ENCODE measurements at regions not wholly inside any gene's neighbourhood (a gene's known extent, or its start where the extent isn't known, plus 50 kb on each side); places are given as distances from the start of the nearest gene placed in this dataset.

DNA sequence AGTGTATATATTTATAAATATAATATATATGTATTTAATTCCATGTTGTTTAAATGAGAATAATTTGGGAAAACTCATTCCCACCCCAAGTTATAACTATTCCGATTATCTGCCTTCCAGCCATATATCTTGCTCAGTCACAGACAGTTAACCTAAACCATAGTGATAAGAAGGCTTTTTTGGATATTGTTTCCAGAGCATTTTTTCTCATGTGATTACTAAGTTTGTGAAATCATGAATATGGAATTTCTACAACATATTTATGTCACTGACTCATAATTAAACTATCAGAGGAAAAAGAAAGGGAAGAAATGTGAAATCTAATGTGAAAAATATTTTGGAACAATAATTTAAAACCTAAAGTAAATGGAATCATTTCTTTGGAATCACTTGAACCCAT is 1163.5 kb upstream of the PABPC4L start:
- ChIA-PET CTCF (no interaction called here), POLR2A (no interaction called here)
- Mint-ChIP-seq H3K4me1 (no peaks in the 10 kb centered on the region), H3K9me3 (ENCODE audit: low read depth) (no peaks in the 10 kb centered on the region), H3K36me3 (ENCODE audit: low read depth) (no peaks in the 10 kb centered on the region), H3K4me3 (no peak overlapping the region), H3K27me3 (no peaks in the 10 kb centered on the region), H3K27ac (no peak overlapping the region)
- intact Hi-C loops (cut with DNase I, micrococcal nuclease): no loop called here
- DNase-seq: no peak
- ATAC-seq: no peak

DNA sequence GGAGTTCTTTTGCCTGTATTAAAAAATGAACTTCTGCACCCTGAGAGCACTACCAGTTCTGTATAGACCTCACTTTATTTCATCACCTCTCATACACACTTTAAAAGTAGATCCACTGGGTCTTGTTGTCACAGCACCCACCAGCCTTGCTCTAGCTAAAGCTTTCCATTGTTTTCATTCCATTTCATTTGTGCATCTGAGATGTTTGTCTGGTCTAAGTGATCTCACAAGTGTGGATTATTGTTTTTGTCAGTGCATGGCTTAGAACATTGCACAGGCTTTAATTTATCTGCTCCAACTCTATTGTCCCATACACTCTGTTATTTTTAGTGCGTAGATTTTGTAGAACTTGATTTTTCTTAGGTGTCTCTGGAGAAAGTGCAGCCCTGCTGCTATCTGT is 1157.5 kb upstream of the PABPC4L start:
- no peaks in the 10 kb centered on the region for H3K27me3 Mint-ChIP-seq
- DNase-seq (no peak), ATAC-seq (no peak)
- no peak overlapping the region for H3K27ac Mint-ChIP-seq
- H3K4me1 Mint-ChIP-seq: no peaks in the 10 kb centered on the region
- H3K36me3 Mint-ChIP-seq (ENCODE audit: low read depth): no peaks in the 10 kb centered on the region
- intact Hi-C loops (cut with DNase I, micrococcal nuclease): no loop called here
- ChIA-PET POLR2A (no interaction called here), CTCF (no interaction called here)
- peaks cover 5% of the 10 kb centered on the region for H3K9me3 Mint-ChIP-seq (ENCODE audit: low read depth)
- H3K4me3 Mint-ChIP-seq: no peak overlapping the region

DNA sequence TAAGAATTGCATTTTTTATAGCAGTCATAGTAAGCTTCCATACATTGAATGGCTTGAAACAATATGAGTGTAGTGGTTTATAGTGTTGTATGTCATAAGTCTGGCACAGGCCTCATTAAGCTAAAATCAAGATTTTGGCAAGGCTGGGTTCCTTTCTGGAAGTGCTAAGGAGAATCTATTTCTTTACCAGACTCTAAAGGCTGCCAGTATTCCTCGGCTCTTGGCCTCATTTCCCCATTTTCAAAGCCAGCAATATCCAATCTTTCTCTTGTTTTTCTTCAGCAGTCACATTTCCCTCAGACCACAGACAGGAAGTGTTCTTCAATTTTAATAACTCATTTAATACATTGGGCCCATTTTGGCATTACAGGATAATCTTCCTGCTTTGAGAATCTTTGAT is 1155.5 kb upstream of the PABPC4L start:
- Mint-ChIP-seq H3K27me3 (no peaks in the 10 kb centered on the region), H3K27ac (no peak overlapping the region), H3K4me3 (no peak overlapping the region), H3K9me3 (ENCODE audit: low read depth) (peaks cover 5% of the 10 kb centered on the region), H3K36me3 (ENCODE audit: low read depth) (no peaks in the 10 kb centered on the region), H3K4me1 (no peaks in the 10 kb centered on the region)
- ChIA-PET CTCF (no interaction called here), POLR2A (no interaction called here)
- ATAC-seq (no peak), DNase-seq (no peak)
- intact Hi-C loops (cut with DNase I, micrococcal nuclease): no loop called here

DNA sequence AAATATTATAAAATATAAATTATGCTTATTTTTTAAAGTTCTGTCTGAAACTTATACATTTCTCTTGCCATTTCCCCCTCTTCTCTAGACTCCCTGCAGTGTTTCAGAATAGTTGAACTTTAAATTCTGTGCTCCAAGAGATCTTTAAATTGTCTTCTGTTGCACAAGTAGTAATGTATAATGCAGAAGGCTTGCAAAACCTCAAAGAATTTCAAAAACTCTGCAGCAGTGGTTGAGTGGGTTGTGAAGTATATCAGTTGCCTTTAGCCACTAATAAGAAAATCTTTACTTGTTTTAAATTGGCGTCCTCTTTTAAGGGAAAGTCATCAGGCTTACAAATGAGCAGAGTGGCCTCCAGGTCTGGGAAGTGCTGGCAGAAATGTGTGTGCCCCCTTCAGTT is 1153.3 kb upstream of the PABPC4L start:
- CTCF ChIA-PET: no interaction called here
- H3K9me3 Mint-ChIP-seq (ENCODE audit: low read depth): peaks cover 9% of the 10 kb centered on the region
- intact Hi-C loops (cut with DNase I, micrococcal nuclease): no loop called here
- no peak for DNase-seq
- no peak overlapping the region for H3K27ac Mint-ChIP-seq
- H3K36me3 Mint-ChIP-seq (ENCODE audit: low read depth): no peaks in the 10 kb centered on the region
- POLR2A ChIA-PET: no interaction called here
- no peaks in the 10 kb centered on the region for H3K27me3 Mint-ChIP-seq
- H3K4me1 Mint-ChIP-seq: no peaks in the 10 kb centered on the region
- no peak for ATAC-seq
- no peak overlapping the region for H3K4me3 Mint-ChIP-seq

DNA sequence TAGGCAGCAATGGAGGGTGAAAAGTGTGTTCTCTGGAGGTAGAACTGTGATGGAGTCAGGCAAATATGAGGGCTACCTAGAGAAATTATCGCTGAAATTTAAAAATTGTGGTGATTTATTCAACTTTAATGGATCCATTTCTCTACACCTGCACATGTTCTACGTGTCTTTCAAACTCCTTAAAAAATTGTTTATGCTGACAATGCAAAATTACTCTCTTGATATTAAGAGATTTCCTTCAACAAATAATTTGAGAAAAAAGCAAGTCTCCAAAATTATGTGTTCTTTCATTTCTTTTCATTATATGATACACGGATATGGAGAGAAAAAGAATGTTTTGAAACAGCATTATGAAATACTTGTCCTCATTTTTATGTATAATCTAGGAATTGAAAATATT is 1151.4 kb upstream of the PABPC4L start:
- CTCF ChIA-PET: no interaction called here
- no peak overlapping the region for H3K4me3 Mint-ChIP-seq
- intact Hi-C loops (cut with DNase I, micrococcal nuclease): no loop called here
- H3K27me3 Mint-ChIP-seq: no peaks in the 10 kb centered on the region
- no peaks in the 10 kb centered on the region for H3K4me1 Mint-ChIP-seq
- H3K27ac Mint-ChIP-seq: no peak overlapping the region
- no peak for ATAC-seq
- DNase-seq: no peak
- POLR2A ChIA-PET: no interaction called here
- H3K36me3 Mint-ChIP-seq (ENCODE audit: low read depth): no peaks in the 10 kb centered on the region
- H3K9me3 Mint-ChIP-seq (ENCODE audit: low read depth): peaks cover 5% of the 10 kb centered on the region

DNA sequence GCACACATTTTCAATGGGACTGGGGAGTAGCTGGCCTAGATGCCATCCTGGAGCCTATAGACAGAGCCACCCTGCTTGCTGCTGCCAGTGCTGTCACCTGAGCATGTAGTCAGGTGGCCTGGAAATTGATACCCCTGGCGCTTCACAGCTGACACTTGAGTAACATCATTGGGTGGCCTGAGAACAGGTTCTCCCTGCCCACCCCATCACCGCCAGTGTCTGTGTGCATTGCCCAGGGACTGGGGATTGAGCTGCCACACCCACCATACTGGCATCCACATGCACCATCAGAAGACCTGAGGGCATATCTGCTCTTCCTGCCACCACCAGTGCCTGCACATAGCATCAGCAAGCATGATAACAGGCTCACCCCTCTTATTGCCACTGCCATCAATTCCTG is 1142.9 kb upstream of the PABPC4L start:
- no peaks in the 10 kb centered on the region for H3K4me1 Mint-ChIP-seq
- H3K4me3 Mint-ChIP-seq: no peak overlapping the region
- H3K27ac Mint-ChIP-seq: no peak overlapping the region
- no peaks in the 10 kb centered on the region for H3K36me3 Mint-ChIP-seq (ENCODE audit: low read depth)
- no peaks in the 10 kb centered on the region for H3K27me3 Mint-ChIP-seq
- ATAC-seq (no peak), DNase-seq (no peak)
- ChIA-PET CTCF (no interaction called here), POLR2A (no interaction called here)
- H3K9me3 Mint-ChIP-seq (ENCODE audit: low read depth): peaks cover 6% of the 10 kb centered on the region
- intact Hi-C loops (cut with DNase I, micrococcal nuclease): no loop called here

DNA sequence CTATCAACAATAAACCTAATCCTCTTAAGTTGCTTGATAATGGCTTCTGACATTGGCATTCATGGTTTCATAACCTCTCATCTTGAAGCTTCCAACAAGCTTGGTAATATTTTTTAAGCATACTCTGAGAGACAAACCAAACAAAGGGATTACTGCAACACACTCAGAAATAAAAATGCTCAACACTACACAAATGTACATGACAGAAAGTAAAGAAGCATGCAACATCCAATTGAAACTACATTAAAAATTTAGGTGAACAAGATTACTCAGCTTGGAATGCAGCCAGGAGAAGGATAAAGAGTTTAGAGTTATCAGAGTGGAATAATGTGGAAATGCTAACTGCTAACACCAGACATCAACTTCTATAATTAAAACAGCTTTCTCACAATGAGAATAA is 1136.6 kb upstream of the PABPC4L start:
- Mint-ChIP-seq H3K36me3 (ENCODE audit: low read depth) (no peaks in the 10 kb centered on the region), H3K4me3 (no peak overlapping the region), H3K4me1 (no peaks in the 10 kb centered on the region), H3K27ac (no peak overlapping the region), H3K27me3 (no peaks in the 10 kb centered on the region), H3K9me3 (ENCODE audit: low read depth) (no peaks in the 10 kb centered on the region)
- ATAC-seq (no peak), DNase-seq (no peak)
- ChIA-PET CTCF (no interaction called here), POLR2A (no interaction called here)
- intact Hi-C loops (cut with DNase I, micrococcal nuclease): no loop called here

DNA sequence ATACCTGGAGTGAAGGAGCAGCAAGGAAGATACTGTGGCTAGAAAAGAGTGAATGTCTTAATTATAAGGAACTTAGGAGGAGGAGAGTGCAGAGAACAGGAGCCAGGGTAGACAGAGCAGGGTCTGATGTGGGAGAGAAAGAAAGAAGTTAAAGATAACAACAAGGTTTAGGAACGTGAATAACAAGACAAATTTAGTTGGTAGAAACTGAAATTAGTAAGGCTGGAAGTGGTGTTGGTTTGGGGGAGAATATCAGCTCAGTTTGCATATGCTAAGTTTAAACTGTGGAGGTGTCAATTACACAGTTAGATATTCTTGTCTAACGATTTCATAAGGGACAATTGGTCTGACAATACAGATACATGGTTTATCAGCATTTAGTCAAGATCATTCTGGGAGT is 1123.7 kb upstream of the PABPC4L start:
- intact Hi-C loops (cut with DNase I, micrococcal nuclease): no loop called here
- ChIA-PET CTCF (interaction anchor here (1.0 kb wide), 1 partner anchor 142 kb away, joined by 3 read pairs; no protein-coding TSS in a partner anchor), POLR2A (no interaction called here)
- no peak overlapping the region for H3K27ac Mint-ChIP-seq
- ATAC-seq (no peak), DNase-seq (no peak)
- peaks cover 10% of the 10 kb centered on the region for H3K9me3 Mint-ChIP-seq (ENCODE audit: low read depth)
- no peaks in the 10 kb centered on the region for H3K27me3 Mint-ChIP-seq
- H3K4me1 Mint-ChIP-seq: no peaks in the 10 kb centered on the region
- H3K36me3 Mint-ChIP-seq (ENCODE audit: low read depth): no peaks in the 10 kb centered on the region
- H3K4me3 Mint-ChIP-seq: no peak overlapping the region

DNA sequence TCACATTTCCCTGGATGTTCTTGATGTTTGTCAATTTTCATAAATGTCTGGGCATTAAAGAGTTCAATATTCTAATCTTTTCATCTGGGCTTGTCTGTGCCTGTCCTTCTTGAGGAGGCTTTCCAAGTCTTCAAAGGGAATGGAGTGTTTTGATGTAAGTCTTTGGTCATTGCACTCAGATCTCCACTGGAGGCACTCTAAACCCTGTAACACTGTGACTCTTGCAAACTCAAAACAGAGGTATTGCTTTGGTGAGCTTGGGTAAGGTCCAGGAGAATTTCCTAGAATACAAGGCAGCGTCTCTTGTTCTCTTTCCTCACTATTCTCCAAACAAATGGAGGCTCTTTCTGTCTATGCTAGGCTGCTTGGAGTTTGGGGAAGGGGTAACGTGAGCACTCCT is 1118.1 kb upstream of the PABPC4L start:
- Mint-ChIP-seq H3K9me3 (ENCODE audit: low read depth) (peaks cover 17% of the 10 kb centered on the region), H3K27me3 (no peaks in the 10 kb centered on the region), H3K4me1 (no peaks in the 10 kb centered on the region), H3K36me3 (ENCODE audit: low read depth) (no peaks in the 10 kb centered on the region), H3K27ac (no peak overlapping the region), H3K4me3 (no peak overlapping the region)
- no peak for ATAC-seq
- POLR2A ChIA-PET: no interaction called here
- DNase-seq: no peak
- CTCF ChIA-PET: interaction anchor here (0.9 kb wide), 1 partner anchor 11 kb away, joined by 3 read pairs; no protein-coding TSS in a partner anchor
- intact Hi-C loops (cut with DNase I, micrococcal nuclease): no loop called here

DNA sequence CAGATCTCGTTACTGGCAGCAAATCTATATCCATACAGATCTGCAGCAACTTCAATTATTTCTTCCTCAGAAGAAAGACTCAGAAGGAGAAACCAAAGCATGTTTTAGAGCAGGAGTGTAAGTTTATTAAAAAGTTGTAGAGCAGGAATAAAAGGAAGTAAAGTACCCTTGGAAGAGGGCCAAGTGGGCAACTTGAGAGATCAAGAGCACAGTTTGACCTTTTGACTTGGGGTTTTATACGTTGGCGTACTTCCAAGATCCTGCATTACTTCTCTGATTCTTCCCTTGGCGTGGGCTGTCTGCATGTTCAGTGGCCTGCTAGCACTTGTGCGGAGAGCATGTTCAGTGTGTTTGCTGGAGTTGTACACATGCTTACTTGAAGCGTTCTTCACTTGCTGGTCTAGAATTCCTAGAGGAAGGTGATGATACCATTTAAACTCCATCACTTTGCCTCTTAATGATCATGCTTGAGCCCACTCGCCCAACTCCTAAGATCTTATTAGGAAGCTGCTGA is 1114.7 kb upstream of the PABPC4L start:
- no peak for ATAC-seq
- intact Hi-C loops (cut with DNase I, micrococcal nuclease): no loop called here
- POLR2A ChIA-PET: no interaction called here
- Mint-ChIP-seq H3K27ac (no peak overlapping the region), H3K36me3 (ENCODE audit: low read depth) (no peaks in the 10 kb centered on the region), H3K4me1 (no peaks in the 10 kb centered on the region), H3K27me3 (no peaks in the 10 kb centered on the region), H3K4me3 (no peak overlapping the region), H3K9me3 (ENCODE audit: low read depth) (peaks cover 19% of the 10 kb centered on the region)
- DNase-seq: no peak
- CTCF ChIA-PET: no interaction called here

DNA sequence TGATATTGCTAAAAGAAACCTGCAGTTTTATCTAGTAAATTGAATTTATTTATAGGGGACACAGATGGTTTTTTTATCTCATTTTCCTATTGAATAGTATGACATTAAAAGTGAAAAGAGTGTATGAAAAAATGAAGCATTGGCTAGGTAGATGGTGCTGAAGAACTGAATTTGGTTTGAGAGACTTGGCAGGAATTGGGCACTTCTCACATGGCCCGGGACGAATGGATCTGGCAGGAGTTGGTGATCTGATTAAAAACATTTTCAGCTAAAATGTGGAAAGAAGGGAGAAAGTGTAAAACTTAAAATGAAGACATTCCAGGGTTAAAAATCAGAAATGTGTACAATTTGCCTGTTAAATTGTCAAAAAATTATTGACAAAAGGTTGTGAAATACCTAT is 1088.5 kb upstream of the PABPC4L start:
- CTCF ChIA-PET: no interaction called here
- H3K9me3 Mint-ChIP-seq (ENCODE audit: low read depth): peaks cover 5% of the 10 kb centered on the region

DNA sequence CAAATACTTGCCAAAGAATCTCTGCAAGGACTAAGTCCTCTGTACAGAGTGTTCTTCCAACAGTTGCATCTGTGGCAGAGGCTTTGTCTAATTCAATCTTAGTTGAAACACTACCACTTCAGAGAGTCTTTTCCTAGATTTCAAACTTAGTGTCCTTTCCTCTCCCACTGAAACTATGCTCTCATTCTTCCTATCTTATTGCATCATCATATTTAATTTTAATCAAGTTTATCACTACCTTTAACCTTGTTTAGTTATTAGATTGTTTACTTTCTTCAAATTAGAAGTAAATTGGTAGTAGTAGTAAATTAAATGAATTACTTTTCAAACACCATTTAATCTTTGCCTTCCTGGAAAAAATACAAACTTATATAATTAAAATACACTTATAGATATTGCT is 1082.3 kb upstream of the PABPC4L start:
- no peaks in the 10 kb centered on the region for H3K36me3 Mint-ChIP-seq (ENCODE audit: low read depth)
- CTCF ChIA-PET: no interaction called here
- H3K27ac Mint-ChIP-seq: no peak overlapping the region
- no peaks in the 10 kb centered on the region for H3K27me3 Mint-ChIP-seq
- POLR2A ChIA-PET: no interaction called here
- no peaks in the 10 kb centered on the region for H3K4me1 Mint-ChIP-seq
- DNase-seq: no peak
- H3K4me3 Mint-ChIP-seq: no peak overlapping the region
- no peak for ATAC-seq
- no peaks in the 10 kb centered on the region for H3K9me3 Mint-ChIP-seq (ENCODE audit: low read depth)
- intact Hi-C loops (cut with DNase I, micrococcal nuclease): no loop called here

More for the DNA sequence above, 1088.5 kb upstream of the PABPC4L start:
- Mint-ChIP-seq H3K27ac (no peak overlapping the region), H3K27me3 (no peaks in the 10 kb centered on the region), H3K4me1 (no peaks in the 10 kb centered on the region), H3K4me3 (no peak overlapping the region), H3K36me3 (ENCODE audit: low read depth) (no peaks in the 10 kb centered on the region)
- intact Hi-C loops (cut with DNase I, micrococcal nuclease): no loop called here
- ATAC-seq: no peak
- DNase-seq: no peak
- POLR2A ChIA-PET: no interaction called here

DNA sequence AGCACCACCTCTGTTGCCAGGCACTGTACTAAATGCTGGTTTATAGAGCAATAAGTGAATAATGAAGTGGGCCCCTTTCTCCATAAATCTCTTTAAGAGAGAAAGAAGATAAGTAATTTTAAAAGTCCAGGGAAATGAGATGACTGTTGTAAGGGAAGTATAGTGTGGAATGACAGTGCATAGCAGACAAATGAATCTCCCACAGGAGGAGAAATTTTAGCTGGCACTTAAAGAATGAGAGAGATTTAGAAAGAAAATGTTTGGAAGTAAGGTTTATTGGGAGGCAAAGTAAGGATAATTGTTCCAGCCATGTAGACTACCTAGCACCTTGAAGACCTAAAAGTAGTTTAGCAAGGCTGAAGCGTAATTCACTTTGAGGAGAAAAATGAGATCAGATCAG is 1081.1 kb upstream of the PABPC4L start:
- intact Hi-C loops (cut with DNase I, micrococcal nuclease): no loop called here
- CTCF ChIA-PET: no interaction called here
- no peak for ATAC-seq
- Mint-ChIP-seq H3K9me3 (ENCODE audit: low read depth) (peaks cover 1% of the 10 kb centered on the region), H3K4me1 (no peaks in the 10 kb centered on the region), H3K27me3 (no peaks in the 10 kb centered on the region), H3K4me3 (no peak overlapping the region), H3K27ac (no peak overlapping the region), H3K36me3 (ENCODE audit: low read depth) (no peaks in the 10 kb centered on the region)
- no peak for DNase-seq
- POLR2A ChIA-PET: no interaction called here

Data from activated CD4-positive, alpha-beta T cell treated with anti-CD3 and anti-CD28 coated beads for 36 hours (primary cell).